H1 (cell line): ENCODE measurements at regions not wholly inside any gene's neighbourhood (a gene's known extent, or its start where the extent isn't known, plus 50 kb on each side); places are given as distances from the start of the nearest gene placed in this dataset.

Source experiments
- CHD7 ChIP-seq: fragments of 300-600 bp; sonication (generic); IDR thresholded peaks from 2 replicates; pipeline ENCODE4 v1.7.1; 2012; ENCODE audit warnings: low read length, moderate library complexity, mild to moderate bottlenecking, inconsistent platforms; ENCODE audit not compliant: insufficient replicate concordance
- CTBP2 ChIP-seq: IDR thresholded peaks from 2 replicates; pipeline ENCODE4 v1.7.0; 2011; ENCODE audit warnings: borderline replicate concordance, mild to moderate bottlenecking, moderate library complexity, mixed read lengths, low read length; ENCODE audit not compliant: insufficient read depth, insufficient read length
- KDM4A ChIP-seq: IDR thresholded peaks from one replicate; pipeline ENCODE4 v1.7.1; 2012; ENCODE audit warnings: low read depth, mild to moderate bottlenecking, moderate library complexity, low read length, inconsistent platforms; ENCODE audit not compliant: severe bottlenecking
- RAD21 ChIP-seq, 2 experiments: IDR thresholded peaks in 1 of 2; conservative IDR thresholded peaks in 1 of 2; 2 replicates each; pipeline ENCODE4 v1.6.1; 2011; ENCODE audit warnings: low read depth in 2 of 2, low read length in 2 of 2, improper control_type of control experiment in 1 of 2, inconsistent platforms in 1 of 2, mild to moderate bottlenecking in 1 of 2, moderate library complexity in 1 of 2
- TCF12 ChIP-seq: IDR thresholded peaks from 2 replicates; pipeline ENCODE4 v1.6.1; 2011; ENCODE audit warnings: low read depth, mild to moderate bottlenecking, low read length
- USF2 ChIP-seq: IDR thresholded peaks from 2 replicates; pipeline ENCODE4 v1.6.1; 2011; ENCODE audit warnings: low read length, improper control_type of control experiment

GRCh38 chr4:145319751-145320150, 139.4 kb upstream of the OTUD4 start (continued):
- TF ChIP-seq CHD7 = no peak
- TF ChIP-seq KDM4A = no peak
- TF ChIP-seq TCF12 = no peak
- TF ChIP-seq RAD21 (IDR thresholded peaks at IDR 0.05 in 1 of 2, conservative IDR thresholded peaks at IDR 0.05 in 1 of 2; ENCODE audit: low read depth in 2 of 2, low read length in 2 of 2) = no peak
- no peak for TF ChIP-seq CTBP2
- no peak for TF ChIP-seq USF2
